EH (cell line): ENCODE measurements at regions not wholly inside any gene's neighbourhood (a gene's known extent, or its start where the extent isn't known, plus 50 kb on each side); places are given as distances from the start of the nearest gene placed in this dataset.
"Not testable (repeated sequence)": the region's sequence is repeated elsewhere in the genome, so short reads cannot be mapped to it uniquely, and the experiment has no call there.

ENCODE experiments used
- DNase-seq: peaks from one replicate; pipeline ENCODE4 v3.0.0-alpha.2; 2015; ENCODE audit warnings: low read depth

DNA sequence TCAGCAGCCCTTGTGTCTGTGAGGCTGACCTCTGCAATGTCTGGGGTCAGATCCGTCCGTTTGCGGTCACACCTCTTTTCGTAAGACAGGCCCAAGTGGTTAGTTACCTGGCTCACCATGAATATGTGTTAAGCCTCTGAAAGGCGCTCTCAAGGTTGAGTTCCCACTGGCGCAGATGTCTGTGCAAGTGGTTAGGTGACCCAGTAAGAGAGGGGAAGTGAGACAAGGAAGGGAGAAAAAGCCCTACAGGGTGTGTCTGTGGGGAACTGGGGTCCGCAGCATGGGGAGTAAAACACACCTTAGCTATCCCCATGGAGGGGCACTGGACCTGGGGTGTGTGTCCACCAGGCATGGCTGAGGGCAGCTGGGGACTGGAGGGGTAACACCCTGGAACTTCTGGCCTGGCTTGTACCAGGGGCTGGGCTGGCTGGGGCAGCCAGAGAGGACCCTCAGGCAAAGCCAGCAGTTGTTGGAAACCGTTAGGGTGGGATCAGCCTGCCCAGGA is 391.6 kb upstream of the PROK2 start:
- DNase-seq = no peak

DNA sequence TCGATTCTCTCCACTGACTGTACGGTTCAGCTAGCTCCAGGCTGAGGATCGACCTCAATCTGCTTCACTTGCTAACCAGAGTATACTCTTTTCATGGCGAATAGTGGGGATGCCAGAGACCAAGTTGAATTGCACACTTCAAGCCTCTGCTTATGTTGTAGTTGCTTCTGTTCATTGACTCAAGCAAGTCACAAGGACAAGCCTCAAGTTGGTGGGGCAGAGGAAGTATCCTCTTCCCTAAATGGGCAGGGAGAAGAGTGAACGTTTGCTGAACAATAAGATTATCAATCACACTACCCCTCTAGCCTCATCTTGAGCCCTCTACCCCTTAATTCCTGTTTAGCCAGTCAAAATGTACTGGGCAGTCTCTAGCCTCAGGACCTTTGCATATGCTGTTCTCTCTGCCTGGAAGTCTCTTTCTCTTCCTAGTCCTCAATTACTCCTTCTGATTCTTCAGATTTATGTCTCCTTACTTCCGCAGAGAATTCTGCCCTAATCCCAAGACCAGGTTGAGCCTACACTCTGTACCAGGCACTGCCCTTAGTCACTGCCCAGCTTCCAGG is 390.4 kb upstream of the PROK2 start:
- DNase-seq = no peak

DNA sequence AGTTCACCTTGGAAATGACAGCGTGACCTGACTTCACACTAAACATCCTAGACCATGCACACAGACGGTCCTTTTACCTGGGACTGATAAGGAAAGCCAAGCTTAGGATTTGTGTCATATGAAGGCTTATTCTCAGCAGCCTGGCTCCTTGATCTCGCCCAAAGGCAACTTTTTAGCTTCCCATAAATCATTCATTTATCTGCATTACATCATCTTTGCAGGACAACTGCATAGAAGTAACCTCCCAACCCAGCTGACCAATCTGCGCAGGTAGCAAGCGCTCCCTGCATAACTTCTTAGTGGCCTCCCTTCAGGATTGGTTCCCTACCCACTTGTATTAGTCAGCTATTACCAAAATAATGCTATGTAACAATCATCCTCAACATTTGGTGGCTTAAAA is 389.9 kb upstream of the PROK2 start:
- no peak for DNase-seq

DNA sequence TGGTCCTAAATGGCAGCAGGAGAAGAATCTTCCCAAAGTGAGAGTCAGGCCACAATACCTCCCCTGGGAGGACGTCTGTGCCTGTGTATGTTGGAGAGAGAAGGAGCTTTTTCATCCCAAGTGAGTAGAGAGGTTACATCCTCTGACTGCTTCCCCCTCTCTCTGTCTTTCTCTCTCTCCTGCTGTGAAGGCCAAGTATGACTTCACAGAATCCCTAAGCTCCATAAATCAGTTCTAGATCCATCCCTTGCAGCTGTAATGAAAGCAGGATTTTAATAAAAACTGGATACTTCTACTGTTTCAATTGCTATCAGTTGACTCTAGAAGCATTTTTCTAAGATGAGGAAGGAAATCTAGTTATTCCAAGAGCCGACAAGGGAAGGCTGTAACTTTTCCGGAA is 389.1 kb upstream of the PROK2 start:
- DNase-seq = no peak

DNA sequence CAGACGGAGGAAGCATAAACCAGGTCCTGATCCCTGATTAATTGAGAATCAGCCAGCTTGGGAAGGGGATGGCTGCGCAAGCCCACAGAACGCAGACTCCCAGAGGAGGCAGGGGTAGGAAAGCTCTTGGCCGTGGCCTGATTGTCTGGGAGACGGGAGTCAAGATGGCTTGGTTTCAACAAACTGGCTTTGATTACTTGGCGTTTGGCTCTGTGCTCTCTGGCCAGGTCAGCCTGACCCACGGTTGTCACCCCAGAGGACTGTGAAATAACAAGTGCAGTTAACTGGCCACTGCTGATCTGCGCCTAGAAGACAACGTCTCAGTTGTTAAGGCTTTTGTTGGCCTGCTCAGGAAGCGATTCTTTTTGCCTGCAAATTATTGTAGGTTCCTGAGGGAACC is 387.0 kb upstream of the PROK2 start:
- DNase-seq = no peak

DNA sequence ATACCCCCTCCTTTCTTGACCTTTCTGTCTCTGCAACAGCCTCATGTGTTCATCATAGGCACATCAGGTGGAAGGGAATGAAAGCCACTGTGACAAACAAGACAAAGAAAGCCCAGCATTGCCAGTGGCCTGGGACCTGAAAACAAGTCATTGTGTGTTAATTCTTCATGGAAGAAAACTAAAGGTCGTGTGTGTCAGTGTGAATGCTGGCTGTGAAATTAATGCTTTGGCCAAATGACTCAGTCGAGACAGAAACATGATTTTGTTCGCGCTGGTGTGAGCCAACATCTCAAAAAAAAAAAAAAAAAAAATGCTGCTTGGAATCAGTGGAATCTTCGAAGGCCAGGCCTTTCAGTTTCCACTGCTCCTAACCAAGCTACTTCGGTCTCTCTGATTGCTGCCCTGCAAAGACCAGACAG is 386.5 kb upstream of the PROK2 start:
- peak; percentile 44 for DNase-seq

DNA sequence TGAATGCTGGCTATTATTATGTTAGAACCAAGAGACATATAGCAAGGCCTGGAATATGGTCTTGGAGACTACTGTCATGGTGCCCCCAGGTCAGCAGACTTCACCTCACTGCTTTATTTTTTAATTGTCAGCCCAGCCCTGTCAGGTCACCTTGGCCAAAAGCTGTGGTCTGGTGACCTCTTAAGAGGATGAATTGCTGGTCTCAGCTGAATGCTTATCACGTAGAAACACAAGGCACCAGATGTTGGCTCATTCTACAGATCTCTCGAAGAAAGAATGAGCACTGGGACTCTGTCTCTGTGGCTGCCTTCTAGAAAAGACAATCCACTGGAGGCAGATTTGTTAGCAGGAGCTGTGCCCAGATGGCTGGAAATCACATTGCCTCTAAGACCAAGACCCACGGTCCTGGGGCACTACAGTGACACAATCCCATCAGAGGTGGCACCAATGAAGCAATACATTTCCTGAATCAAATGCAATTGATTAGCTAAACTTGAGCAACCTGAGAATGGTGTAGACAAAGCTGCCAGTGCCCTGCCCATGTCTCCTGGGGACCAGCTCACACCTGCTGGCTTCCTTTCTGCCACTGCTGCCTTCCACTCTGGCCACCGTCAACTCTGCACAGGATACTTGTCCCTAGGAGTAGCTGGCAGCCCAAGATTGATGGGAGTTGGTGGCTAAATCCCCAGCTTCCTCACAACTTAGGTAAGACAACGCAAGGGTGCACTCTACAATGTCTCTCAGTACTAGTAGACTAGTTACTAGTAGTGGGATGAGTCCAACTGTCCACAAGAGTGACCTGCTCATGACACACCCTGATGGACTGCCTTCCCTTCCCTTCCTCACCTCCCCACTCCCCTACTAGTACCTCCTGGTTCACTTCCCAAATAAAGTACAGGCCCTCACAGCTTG is 384.9 kb upstream of the PROK2 start:
- no peak for DNase-seq

DNA sequence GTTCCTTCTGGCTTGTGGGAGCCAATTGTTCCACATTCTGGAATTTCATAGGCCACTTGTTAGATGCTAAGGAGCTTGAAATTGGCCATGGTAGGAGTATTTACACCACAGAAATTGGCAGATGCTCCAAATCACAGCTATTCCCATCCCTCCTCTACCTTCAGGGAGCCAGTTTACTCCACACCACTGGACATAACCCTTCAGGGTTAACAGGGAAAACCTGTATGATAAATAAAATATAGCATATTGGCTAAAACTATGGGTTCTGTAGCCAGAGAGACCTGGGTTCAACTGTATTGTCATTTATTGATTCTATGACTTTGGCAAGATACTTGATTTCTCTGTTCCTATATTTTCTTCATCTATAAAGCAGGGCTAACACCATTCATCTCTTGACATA is 384.2 kb upstream of the PROK2 start:
- no peak for DNase-seq

DNA sequence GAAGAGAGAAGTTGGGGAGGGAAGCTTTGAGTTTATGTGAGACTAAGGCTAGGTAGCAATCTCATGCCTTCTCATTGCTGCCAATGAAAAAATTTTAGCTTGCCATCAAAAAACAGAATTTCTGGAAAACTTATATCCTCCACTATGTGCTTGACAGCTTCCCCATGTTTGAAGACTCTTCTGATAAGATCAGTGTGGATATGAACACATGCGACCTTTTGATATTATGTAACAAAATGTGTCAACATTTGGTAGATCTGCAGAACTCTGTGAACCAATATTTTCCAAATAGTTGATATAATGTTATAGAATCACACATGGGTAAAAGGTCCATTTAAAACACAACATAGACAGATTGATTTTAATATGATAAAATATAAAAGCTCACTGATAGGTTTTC is 380.9 kb upstream of the PROK2 start:
- DNase-seq = no peak

DNA sequence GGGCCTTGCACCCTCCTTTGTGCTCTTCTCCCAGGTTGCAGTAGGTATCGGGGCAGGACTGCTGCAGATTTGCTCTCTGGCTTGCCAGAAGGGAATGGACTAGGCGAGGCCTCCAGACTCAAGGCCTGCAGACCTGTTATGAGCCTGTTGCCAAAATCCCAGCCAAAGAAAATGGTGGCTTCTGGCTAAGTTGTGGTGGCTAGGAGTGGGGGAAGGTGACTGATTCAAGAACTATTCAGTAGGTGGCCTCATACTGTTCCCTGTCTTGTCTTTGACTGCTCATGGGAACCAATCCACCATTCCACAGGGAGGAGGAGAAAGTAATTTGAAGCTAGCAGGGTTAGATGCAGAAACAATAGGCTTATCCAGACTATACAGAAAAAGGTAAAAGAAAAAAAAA is 380.4 kb upstream of the PROK2 start:
- DNase-seq = peak; percentile 34

DNA sequence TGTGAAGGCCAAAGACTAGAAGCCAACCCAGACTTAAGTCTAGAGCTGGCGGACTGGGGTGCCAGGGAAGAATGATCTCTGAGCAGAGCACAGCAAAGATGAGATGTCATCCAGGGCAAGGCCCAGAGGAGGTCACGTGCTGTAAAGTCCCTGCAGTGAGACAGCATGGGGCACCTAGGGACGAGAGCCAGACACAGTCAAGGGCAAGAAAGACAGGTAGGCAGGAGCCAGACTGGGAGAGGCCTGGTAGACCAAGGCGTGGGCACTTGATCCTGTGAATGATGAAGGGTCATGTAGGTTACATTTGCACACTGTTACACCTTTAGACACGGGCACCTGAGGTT is 379.7 kb upstream of the PROK2 start:
- DNase-seq = no peak

DNA sequence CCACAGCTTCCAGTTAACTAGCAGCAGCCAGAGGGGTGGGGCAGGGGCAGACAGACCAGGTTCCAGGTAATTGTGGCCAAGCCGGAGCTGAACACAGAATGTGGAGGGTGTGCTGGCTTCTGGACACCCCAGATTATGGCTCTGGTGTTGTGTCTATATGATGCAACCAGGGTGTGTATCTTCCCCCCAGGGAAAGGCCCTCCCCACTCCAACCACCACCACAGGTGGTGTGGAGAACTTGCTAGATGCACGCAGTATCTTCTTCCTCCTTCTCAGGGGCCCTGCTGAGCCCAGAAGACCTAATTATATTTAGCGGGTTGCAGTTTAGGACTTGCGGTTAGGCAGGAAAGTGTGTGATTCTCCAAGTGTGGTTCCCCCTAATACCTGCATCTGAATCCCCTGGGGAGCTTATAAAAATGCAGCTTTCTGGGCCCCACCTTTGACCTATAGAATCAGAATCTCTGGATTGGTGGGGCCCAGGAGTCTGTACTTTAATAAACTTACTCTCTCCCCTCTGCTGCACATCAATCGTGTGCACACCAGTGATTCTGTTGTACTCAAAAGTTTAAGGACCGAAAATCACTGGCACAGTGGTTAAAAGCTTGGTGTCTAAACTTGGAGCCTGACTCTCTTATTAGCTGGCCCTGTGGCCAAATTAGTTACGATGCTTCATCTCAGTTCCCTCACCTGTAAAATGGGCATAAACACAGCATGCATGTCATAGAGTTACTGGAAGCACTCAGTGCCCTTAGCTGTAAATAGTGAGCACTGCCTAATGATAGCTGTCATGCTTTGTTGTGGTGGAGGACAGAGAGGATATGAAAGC is 379.1 kb upstream of the PROK2 start:
- DNase-seq = no peak

DNA sequence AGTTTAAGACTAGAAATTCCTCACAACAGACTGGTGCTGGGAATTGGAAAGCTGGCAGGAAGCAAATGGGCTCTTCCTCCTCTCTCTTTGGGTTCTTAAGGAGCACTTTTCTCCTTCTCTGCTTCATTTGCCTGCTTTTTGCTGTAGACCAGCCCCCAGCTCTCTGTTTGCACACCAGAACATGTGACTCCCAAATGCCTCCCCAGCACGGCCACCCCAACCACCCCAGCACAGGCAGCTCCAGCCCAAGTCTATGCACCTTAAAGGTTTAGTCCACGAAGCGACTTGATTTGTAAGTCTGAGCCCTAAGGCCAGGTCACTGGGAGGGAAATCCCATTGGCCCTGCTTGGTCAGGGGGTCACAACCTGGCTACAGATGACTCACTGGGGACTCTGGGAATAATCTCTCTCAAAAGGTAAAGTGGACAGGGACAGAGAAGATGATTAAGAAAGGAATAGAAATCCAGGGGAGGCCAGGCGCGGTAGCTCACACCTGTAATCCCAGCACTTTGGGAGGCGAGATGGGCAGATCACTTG is 377.8 kb upstream of the PROK2 start:
- no peak for DNase-seq

DNA sequence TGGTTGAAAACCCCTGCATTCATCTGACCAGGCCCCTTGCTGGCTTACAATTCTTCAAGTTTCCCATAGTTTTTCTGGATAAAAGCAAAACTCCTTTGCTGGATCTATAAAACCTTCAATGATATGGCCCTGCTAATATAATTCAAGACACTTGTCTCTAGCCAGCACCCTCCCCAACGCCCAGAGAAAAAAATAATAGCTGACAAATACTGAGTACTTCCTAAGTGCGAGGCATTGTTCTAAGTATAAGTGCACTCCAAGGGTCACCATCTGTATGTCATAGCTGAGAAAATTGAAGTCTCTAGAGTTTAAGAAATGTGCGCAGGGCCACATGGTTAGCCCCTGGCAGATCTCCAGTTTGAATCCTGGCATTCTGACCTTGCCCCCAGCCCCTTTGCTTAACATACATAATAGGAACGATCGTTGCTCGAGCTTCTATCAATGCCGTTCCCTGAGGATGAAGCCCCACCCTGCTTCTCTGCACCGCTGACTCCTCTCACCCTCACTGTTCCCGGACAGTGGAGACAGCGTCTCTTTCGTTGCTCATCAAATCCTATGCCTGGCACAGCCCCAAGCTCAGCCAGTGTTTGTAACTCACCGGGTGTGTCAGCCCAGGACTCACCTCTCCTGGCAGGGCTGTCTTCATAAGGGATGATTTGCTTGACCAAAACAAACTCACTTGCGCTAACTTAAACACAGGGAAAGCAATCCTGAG is 377.1 kb upstream of the PROK2 start:
- DNase-seq = peak; percentile 39

DNA sequence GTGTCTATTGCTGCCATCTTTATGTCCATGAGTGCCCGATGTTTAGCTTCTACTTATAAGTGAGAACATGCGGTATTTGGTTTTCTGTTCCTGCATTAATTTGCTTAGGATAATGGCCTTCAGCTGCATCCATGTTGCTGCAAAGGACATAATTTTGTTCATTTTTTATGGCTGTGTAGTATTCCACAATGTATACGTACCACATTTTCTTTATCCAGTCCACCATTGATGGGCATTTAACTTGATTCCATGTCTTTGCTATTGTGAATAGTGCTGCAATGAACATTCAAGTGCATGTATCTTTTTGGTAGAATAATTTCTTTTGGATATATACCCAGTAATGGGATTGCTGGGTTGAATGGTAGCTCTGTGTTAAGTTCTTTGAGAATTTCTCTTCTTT is 376.3 kb upstream of the PROK2 start:
- not testable (repeated sequence) for DNase-seq

DNA sequence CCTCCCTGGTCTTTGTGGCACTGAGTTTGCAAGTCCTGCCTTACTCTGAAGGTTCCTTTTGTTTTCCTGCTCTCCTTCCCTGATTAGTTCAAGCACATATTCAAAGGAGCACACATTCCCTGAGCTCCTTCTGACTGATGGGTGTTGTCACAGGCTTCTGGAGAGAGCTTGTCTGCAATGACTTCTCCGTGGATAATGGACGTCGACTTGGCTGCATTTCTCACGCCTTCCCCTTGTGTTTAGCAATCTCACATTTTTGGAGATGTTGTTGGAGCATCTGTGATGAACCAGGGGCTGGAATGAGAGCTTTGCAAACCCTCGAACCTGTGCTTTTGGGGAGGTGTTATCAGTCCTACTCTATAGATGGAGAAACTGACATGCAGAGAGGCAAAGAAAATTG is 375.4 kb upstream of the PROK2 start:
- no peak for DNase-seq

DNA sequence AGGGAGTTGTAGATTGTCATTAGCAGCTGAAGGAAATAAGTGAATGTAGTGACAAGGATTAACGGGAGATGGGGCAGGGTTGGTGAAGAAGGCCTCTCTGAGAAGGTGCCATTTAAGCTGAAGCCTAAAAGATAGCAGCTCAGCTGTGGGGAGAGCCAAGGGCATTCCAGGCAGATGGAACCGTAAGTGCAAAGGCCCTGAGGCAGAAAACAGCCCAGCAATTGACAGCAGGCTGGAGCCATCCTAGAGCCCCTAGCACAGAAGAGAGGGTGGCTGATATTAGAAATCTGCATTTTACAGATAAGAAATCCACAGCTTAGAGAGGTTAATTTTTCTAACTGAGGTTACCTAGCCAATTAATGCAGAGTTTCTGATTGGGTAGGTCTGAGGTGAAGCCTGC is 374.5 kb upstream of the PROK2 start:
- DNase-seq = no peak

DNA sequence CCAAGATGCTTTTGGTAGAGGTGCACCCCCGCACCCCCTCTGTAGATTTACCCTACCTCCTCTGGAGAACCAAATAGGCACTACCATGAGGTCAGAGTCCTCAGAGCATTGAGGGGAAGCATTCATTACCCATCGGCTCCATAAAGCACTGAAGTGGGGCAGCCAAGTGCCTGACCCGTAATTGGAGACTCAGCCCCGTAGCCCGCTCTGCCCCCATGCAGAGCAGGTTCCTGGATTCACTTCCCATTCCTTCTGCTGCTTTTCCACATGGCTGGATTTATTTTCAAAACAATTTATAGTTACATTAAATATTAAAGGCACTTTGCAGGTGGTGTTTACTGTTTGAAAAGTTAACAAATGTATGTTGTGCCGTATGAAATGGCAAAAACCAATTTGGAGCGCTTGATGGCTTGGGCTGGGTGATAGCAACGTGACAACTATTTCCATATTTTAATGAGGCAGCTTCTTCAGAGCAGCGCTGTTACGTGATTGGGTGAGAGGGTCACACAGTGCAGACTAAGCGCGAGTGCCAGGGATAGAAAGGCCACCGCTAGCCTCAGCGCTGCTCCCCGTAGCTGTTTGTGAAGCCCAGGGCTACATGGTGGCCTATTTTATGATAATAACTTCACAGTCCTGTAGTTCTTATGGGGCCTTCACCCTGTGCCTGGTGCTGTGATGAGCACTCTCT is 373.8 kb upstream of the PROK2 start:
- no peak for DNase-seq

DNA sequence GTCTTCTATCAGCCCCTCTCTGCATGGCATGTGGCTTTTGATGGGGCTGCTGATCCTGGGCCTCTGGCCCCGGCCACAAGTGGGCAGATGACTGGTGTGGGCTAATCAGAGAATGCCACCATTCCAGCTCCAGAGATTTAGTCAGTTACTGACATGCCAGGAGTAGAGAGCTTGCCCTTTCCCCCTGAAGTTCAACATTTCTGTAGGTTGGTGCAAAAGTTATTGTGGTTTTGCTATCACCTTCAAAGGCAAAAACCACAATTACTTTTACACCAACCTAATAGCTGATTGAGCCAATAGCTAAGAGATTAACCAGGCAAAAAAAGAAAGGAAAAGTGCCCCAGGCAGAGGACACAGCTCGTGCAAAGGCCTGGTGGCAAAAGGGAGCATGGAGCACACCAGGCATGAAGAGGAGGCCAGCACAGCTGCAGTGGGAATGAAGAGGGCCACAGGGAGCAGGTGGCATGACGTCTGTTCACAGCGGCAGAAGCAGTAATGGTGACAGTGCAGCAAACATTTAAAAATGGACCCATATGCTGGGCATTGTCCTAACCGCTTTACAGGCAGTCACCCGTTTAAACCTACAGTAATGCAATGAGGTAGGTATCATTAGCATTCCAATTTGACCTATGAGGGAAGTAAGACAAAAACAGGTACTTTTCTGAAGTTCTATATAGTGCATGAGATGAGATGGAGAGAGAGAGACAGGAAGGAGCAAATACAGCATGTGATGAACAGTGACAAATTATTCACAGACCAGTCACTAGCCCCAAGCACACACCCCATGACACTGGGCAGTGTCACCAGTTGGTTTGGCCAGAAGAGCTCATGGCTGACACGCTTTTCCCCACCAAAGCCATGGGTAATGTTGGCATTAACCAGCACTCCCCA is 373.0 kb upstream of the PROK2 start:
- DNase-seq = no peak

DNA sequence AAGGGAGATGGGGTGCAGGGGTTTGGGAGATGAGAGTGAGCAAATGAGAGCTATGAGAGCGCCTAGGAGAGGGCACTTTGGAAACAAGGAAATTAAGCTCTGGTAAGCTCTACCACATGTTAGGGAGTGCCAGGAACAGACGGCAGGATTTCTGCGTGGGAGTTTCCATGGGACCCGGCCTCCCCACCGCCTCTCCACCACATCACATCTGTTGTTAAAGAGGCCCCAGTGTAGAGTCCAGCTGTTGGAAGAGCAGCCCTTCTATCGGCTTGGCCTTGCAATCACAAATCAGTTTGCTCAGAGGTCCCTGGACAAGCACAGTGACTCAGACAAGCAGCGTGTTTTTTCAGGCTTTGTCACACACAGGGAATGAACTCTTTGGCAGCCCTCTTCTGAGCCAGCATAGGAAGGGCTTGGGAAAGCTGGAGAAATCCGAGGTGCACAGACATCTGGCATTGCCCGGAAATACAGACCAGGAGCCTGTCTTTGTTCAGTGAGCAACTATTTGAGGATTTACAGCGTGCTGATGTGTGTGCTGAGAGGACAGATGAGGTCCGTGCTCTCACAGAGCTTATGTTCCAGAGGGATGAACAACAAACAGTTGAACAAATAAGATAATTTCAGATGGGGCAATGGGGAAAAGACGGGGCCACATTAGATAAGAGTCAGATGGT is 370.6 kb upstream of the PROK2 start:
- peak; percentile 98 for DNase-seq
